Kidney epithelial cell (primary cell): ENCODE measurements at regions not wholly inside any gene's neighbourhood (a gene's known extent, or its start where the extent isn't known, plus 50 kb on each side); places are given as distances from the start of the nearest gene placed in this dataset.

Experiments
- DNase-seq: peaks from one replicate; pipeline ENCODE4 v3.0.0-alpha.2; 2010; ENCODE audit warnings: low read depth
- H3K27me3 ChIP-seq: 2 replicates; pipeline ENCODE4 v1.6.0; 2011; ENCODE audit warnings: low read length; ENCODE audit not compliant: control insufficient read depth, insufficient read depth
- H3K36me3 ChIP-seq: 2 replicates; pipeline ENCODE4 v1.5.1; 2011; ENCODE audit warnings: low read length; ENCODE audit not compliant: control insufficient read depth, insufficient read depth
- H3K4me3 ChIP-seq: 2 replicates; pipeline ENCODE4 v1.5.1; 2011; ENCODE audit warnings: low read depth, mild to moderate bottlenecking, control low read depth, low read length
- TF ChIP-seq, protein P1 (sequence below): IDR thresholded peaks from 2 replicates; pipeline ENCODE4 v1.5.1; 2011; ENCODE audit warnings: mild to moderate bottlenecking, moderate library complexity, low read length, control low read depth, inconsistent platforms; ENCODE audit not compliant: insufficient read depth, poor library complexity, severe bottlenecking

DNA sequence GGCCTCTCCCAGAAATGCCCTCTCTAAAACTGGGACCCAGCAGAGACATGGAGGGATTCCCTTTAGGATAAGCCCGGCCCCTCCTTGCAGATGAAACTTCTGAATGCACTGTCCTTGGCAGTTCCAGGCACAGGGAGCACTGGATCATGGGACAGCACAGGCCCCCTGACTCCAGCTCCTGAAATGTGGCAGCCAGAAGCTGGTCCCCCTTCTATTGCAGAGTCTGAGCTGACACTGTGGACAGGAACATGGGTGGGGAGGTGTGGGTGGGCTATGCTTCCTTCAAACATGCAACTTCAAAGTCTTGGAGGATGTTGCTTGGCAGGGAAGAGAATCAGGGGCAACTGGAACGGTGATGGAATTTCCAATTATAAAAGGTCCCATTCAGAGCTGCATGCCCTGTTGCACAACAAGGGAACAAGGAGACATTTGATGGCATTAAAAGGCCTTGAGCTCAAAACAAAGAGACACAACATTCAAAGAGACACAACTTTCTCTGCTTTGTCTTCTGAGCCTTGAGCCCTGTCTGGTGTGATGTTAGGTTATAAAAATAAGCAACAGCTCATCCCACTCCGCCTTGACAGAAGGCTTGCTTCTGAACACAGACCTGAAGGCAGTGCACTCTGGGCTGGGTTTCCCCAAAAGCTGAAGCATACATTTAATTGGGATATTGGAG is 239.0 kb downstream of the OSR1 start:
- Histone ChIP-seq H3K36me3 (no peaks in the 10 kb centered on the region), H3K27me3 (no peaks in the 10 kb centered on the region), H3K4me3 (no peak overlapping the region)
- TF ChIP-seq, protein P1, sequence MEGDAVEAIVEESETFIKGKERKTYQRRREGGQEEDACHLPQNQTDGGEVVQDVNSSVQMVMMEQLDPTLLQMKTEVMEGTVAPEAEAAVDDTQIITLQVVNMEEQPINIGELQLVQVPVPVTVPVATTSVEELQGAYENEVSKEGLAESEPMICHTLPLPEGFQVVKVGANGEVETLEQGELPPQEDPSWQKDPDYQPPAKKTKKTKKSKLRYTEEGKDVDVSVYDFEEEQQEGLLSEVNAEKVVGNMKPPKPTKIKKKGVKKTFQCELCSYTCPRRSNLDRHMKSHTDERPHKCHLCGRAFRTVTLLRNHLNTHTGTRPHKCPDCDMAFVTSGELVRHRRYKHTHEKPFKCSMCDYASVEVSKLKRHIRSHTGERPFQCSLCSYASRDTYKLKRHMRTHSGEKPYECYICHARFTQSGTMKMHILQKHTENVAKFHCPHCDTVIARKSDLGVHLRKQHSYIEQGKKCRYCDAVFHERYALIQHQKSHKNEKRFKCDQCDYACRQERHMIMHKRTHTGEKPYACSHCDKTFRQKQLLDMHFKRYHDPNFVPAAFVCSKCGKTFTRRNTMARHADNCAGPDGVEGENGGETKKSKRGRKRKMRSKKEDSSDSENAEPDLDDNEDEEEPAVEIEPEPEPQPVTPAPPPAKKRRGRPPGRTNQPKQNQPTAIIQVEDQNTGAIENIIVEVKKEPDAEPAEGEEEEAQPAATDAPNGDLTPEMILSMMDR: no peak
- DNase-seq: no peak

DNA sequence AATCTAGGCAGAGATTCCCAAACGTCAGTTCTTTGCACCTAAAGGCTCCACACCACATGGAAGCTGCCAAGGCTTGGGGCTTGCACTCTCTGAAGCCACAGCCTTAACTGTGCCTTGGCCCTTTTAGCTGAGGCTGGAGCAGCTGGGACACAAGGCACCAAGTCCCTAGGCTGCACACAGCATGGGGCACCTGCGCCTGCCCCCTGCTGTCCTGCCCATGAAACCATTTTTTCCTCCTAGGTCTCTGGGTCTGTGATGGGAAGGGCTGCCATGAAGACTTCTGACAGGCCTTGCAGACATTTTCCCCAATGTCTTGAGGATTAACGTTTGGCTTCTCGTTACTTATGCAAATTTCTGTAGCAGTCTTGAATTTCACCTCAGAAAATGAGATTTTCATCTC is 241.5 kb downstream of the OSR1 start:
- H3K36me3 ChIP-seq: no peaks in the 10 kb centered on the region
- TF ChIP-seq, protein P1: no peak
- no peaks in the 10 kb centered on the region for H3K27me3 ChIP-seq
- DNase-seq: no peak
- H3K4me3 ChIP-seq: no peak overlapping the region

DNA sequence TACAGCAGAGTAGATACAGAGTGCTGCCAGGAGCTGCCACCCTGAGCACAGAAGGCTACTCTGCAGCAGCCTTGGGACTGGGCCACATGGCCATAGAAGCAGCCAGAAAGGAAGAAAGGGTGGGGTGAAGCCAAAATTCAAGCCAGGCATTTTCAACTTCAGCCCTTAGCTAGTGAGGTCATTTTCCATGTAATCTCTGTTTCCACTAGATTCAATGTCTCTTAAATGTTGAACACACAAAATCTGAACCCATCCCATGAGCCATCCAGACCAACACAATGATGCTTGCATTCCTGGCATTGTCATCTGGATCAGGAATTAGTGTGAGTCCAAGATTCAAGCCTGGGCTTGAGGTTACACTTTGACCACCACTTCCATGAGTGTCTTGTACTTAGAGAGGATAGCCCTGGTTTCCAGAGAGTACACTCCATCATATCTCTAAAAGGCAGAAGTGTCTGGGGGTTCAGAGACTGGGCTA is 243.6 kb downstream of the OSR1 start:
- H3K27me3 ChIP-seq: no peaks in the 10 kb centered on the region
- DNase-seq: no peak
- no peak overlapping the region for H3K4me3 ChIP-seq
- TF ChIP-seq, protein P1: no peak
- no peaks in the 10 kb centered on the region for H3K36me3 ChIP-seq

DNA sequence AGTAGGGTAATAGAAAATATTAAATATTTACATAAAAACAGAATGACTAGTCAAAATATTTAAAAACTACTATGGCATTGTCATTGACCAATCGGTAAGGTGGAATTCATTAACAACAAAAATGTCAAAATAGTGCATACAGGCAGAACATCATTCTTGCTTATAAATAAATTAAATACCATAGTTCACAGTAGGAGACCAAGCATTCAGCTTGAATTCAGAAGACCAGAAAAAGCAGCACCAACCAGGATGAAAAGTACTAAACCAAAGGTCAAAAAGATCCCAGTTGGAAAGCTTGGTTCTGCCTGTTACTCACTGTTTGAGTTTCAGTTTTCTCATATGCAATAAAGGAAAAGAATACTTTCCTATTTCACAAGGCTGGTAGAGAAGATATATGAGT is 244.3 kb downstream of the OSR1 start:
- Histone ChIP-seq H3K36me3 (no peaks in the 10 kb centered on the region), H3K27me3 (no peaks in the 10 kb centered on the region), H3K4me3 (no peak overlapping the region)
- no peak for DNase-seq
- TF ChIP-seq, protein P1: no peak

DNA sequence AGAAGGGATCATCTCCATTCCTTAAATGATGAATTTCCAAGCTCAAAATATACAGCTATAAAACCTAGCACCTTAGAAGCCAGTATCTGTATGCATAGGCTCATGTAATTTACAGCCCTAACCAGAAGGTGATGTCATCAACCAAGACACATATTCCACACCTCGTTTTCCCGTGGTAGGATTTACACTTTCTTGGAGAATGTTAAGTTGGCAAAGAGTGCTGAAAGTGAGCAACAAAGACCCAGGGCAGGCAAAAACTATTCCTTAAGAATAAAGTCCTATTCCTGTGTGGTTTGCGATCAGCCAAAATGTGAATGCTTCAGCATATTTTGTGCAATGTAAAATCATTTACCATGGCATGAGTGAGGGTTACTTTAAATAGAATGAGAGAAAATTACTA is 247.1 kb downstream of the OSR1 start:
- no peaks in the 10 kb centered on the region for H3K27me3 ChIP-seq
- TF ChIP-seq, protein P1: no peak
- H3K4me3 ChIP-seq: no peak overlapping the region
- H3K36me3 ChIP-seq: no peaks in the 10 kb centered on the region
- DNase-seq: no peak

DNA sequence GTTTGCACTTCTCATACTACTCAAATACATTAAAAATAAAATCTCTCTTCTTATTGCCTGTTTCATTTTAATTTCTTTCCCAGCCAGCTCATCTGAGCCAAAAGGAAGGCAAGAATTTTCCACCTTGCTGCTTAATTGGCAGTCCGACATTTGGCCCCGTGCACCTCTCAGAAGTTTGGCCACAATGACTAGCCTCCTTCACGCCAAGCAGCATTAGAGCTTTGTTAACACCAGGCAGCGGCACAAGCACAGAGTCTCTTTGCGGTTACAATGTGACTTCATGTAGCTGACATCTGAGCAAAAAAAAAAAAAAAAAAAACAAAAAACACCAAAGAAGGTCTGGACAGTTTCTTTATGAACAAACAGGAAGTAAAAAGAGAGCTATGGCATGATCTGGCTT is 248.9 kb downstream of the OSR1 start:
- TF ChIP-seq, protein P1: no peak
- DNase-seq: no peak
- Histone ChIP-seq H3K4me3 (no peak overlapping the region), H3K36me3 (no peaks in the 10 kb centered on the region), H3K27me3 (no peaks in the 10 kb centered on the region)
